ENCODE measurements at regions not wholly inside any gene's neighbourhood (a gene's known extent, or its start where the extent isn't known, plus 50 kb on each side); places are given as distances from the start of the nearest gene placed in this dataset.

DNA sequence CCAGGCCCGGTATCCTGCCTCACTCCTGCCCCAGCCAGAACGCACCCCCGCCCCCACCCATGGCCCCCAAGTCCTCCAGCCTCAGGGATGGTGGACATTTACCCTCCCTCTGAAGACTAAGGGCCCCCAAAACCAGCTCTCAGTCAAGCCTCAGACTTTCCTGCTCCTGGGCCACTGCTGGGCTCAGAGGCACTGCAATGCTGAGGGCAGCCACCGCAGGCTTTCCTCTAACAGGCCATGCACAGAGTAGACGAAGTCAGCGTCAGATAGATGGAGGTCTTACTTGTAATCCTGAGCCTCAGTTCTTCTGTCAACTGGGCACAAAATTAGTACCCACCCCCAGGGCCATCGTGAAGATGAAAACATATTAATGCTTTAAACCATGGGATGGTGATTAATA is 92.6 kb downstream of the TTC32 start:
- H3K27ac Mint-ChIP-seq: no peak overlapping the region
- H3K4me1 ChIP-seq (ENCODE audit: control insufficient read depth in 2 of 2, insufficient read depth in 2 of 2, low read length in 2 of 2): no peaks in the 10 kb centered on the region
- H3K4me3 ChIP-seq (ENCODE audit: control extremely low read depth in 1 of 5, extremely low read depth in 1 of 5, insufficient read depth in 1 of 5, low read depth in 2 of 5, low read length in 4 of 5): no peak overlapping the region
- peaks cover 0 to 4% (median 0%) of the 10 kb centered on the region in 3 donors for H3K9me3 ChIP-seq (ENCODE audit: control extremely low read depth in 1 of 3, control insufficient read depth in 2 of 3, insufficient read depth in 1 of 3, low read length in 2 of 3)
- H3K9me3 Mint-ChIP-seq (ENCODE audit: insufficient read depth): no peaks in the 10 kb centered on the region
- no peak for DNase-seq
- no peaks in the 10 kb centered on the region for H3K79me2 ChIP-seq (ENCODE audit: control insufficient read depth, insufficient read depth, low read length)
- no peaks in the 10 kb centered on the region for H3K36me3 ChIP-seq (replicated peaks in 1 of 2; ENCODE audit: control extremely low read depth in 1 of 2, control insufficient read depth in 1 of 2, extremely low read depth in 1 of 2, insufficient read depth in 2 of 2, low read length in 1 of 2)
- 89% methylated on average over 4 of the region's 7 CpGs for WGBS (ENCODE audit: insufficient coverage)
- H3K4me2 ChIP-seq (replicated peaks; ENCODE audit: low read depth, low read length, poor library complexity, severe bottlenecking): no peak overlapping the region
- H3K27ac ChIP-seq (ENCODE audit: low read length in 2 of 2): no peak overlapping the region
- H3K4me1 Mint-ChIP-seq: no peaks in the 10 kb centered on the region
- ChIA-PET CTCF (no interaction called here), POLR2A (no interaction called here)
- intact Hi-C loops (cut with micrococcal nuclease): no loop called here
- no peaks in the 10 kb centered on the region for H3K27me3 ChIP-seq (replicated peaks in 1 of 4; ENCODE audit: control extremely low read depth in 1 of 4, control insufficient read depth in 3 of 4, insufficient read depth in 4 of 4, low read length in 3 of 4)
- TF ChIP-seq, protein P1, sequence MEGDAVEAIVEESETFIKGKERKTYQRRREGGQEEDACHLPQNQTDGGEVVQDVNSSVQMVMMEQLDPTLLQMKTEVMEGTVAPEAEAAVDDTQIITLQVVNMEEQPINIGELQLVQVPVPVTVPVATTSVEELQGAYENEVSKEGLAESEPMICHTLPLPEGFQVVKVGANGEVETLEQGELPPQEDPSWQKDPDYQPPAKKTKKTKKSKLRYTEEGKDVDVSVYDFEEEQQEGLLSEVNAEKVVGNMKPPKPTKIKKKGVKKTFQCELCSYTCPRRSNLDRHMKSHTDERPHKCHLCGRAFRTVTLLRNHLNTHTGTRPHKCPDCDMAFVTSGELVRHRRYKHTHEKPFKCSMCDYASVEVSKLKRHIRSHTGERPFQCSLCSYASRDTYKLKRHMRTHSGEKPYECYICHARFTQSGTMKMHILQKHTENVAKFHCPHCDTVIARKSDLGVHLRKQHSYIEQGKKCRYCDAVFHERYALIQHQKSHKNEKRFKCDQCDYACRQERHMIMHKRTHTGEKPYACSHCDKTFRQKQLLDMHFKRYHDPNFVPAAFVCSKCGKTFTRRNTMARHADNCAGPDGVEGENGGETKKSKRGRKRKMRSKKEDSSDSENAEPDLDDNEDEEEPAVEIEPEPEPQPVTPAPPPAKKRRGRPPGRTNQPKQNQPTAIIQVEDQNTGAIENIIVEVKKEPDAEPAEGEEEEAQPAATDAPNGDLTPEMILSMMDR (IDR thresholded peaks at IDR 0.05): no peak
- TF ChIP-seq EZH2 (IDR thresholded peaks at IDR 0.05; ENCODE audit: borderline replicate concordance, insufficient read depth, low read depth, low read length, poor library complexity, severe bottlenecking): no peak
- H3K9ac ChIP-seq (ENCODE audit: low read length): no peak overlapping the region
- no peak overlapping the region for H3K4me3 Mint-ChIP-seq
- H4K20me1 ChIP-seq (ENCODE audit: control insufficient read depth, insufficient read depth, low read length, poor library complexity, severe bottlenecking): no peaks in the 10 kb centered on the region
- ATAC-seq (ENCODE audit: low read depth): no peak
- peaks cover 4% of the 10 kb centered on the region for H3K27me3 Mint-ChIP-seq
- H2AFZ ChIP-seq (ENCODE audit: insufficient read depth, low read depth, low read length, poor library complexity, severe bottlenecking): no peak overlapping the region

DNA sequence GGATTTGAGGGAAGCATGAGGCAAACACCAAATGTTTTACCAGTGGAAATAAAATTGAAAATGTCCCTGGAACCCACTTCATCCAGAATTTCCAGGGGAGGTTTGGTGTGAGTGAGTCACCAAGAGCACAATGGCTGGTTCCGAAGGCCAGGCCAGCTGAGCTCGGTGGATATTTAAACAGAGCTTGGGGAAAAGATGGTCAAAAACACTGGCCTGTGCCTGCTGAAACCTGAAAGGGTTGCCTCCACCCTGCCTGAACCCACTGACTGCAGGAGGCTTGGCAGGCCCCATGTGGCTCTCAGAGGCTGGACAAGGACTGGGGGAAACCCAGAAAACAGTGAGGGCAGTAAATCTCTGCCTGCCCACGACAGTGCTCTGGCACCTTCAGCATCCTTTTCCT is 93.9 kb downstream of the TTC32 start:
- H3K79me2 ChIP-seq (ENCODE audit: control insufficient read depth, insufficient read depth, low read length): no peaks in the 10 kb centered on the region
- H3K4me3 ChIP-seq (ENCODE audit: control extremely low read depth in 1 of 5, extremely low read depth in 1 of 5, insufficient read depth in 1 of 5, low read depth in 2 of 5, low read length in 4 of 5): no peak overlapping the region
- H2AFZ ChIP-seq (ENCODE audit: insufficient read depth, low read depth, low read length, poor library complexity, severe bottlenecking): no peak overlapping the region
- ChIA-PET POLR2A (no interaction called here), CTCF (no interaction called here)
- H3K9ac ChIP-seq (ENCODE audit: low read length): no peak overlapping the region
- no peaks in the 10 kb centered on the region for H3K4me1 ChIP-seq (ENCODE audit: control insufficient read depth in 2 of 2, insufficient read depth in 2 of 2, low read length in 2 of 2)
- Mint-ChIP-seq H3K27ac (no peak overlapping the region), H3K9me3 (ENCODE audit: insufficient read depth) (no peaks in the 10 kb centered on the region), H3K27me3 (peaks cover 12% of the 10 kb centered on the region), H3K4me3 (no peak overlapping the region), H3K4me1 (no peaks in the 10 kb centered on the region)
- no peak overlapping the region for H3K27ac ChIP-seq (ENCODE audit: low read length in 2 of 2)
- H3K27me3 ChIP-seq (replicated peaks in 1 of 4; ENCODE audit: control extremely low read depth in 1 of 4, control insufficient read depth in 3 of 4, insufficient read depth in 4 of 4, low read length in 3 of 4): no peaks in the 10 kb centered on the region
- intact Hi-C loops (cut with micrococcal nuclease): no loop called here
- no peak for TF ChIP-seq EZH2 (IDR thresholded peaks at IDR 0.05; ENCODE audit: borderline replicate concordance, insufficient read depth, low read depth, low read length, poor library complexity, severe bottlenecking)
- TF ChIP-seq, protein P1 (IDR thresholded peaks at IDR 0.05): no peak
- no peaks in the 10 kb centered on the region for H4K20me1 ChIP-seq (ENCODE audit: control insufficient read depth, insufficient read depth, low read length, poor library complexity, severe bottlenecking)
- H3K4me2 ChIP-seq (replicated peaks; ENCODE audit: low read depth, low read length, poor library complexity, severe bottlenecking): no peak overlapping the region
- H3K36me3 ChIP-seq (replicated peaks in 1 of 2; ENCODE audit: control extremely low read depth in 1 of 2, control insufficient read depth in 1 of 2, extremely low read depth in 1 of 2, insufficient read depth in 2 of 2, low read length in 1 of 2): no peaks in the 10 kb centered on the region
- ATAC-seq (ENCODE audit: low read depth) (no peak), DNase-seq (no peak)
- 72% methylated on average over 3 of the region's 3 CpGs for WGBS (ENCODE audit: insufficient coverage)
- H3K9me3 ChIP-seq (ENCODE audit: control extremely low read depth in 1 of 3, control insufficient read depth in 2 of 3, insufficient read depth in 1 of 3, low read length in 2 of 3): peaks cover 0 to 4% (median 0%) of the 10 kb centered on the region in 3 donors

Data from B cell (primary cell).